Prostate gland (tissue), 2 donors: ENCODE measurements at regions not wholly inside any gene's neighbourhood (a gene's known extent, or its start where the extent isn't known, plus 50 kb on each side); places are given as distances from the start of the nearest gene placed in this dataset.

Source experiments
- CTCF ChIP-seq, 4 experiments: fragments of 200-600 bp in 2 of 4; fragments of 450-650 bp in 2 of 4; sonication (generic) in 2 of 4; IDR thresholded peaks; 1 replicate in 3 of 4; 2 replicates in 1 of 4; pipeline ENCODE4 v1.5.1; 2016 to 2019; ENCODE audit warnings: antibody characterized with exemption in 4 of 4, mild to moderate bottlenecking in 2 of 4, moderate library complexity in 2 of 4
- POLR2A ChIP-seq: fragments of 450-650 bp; IDR thresholded peaks from one replicate; pipeline ENCODE4 v1.6.1; 2016; ENCODE audit warnings: antibody characterized with exemption, mild to moderate bottlenecking
- POLR2AphosphoS5 ChIP-seq: sonication (generic); formaldehyde crosslinking; IDR thresholded peaks from one replicate; pipeline ENCODE4 v1.6.1; 2017; ENCODE audit warnings: antibody characterized with exemption

- no peak for TF ChIP-seq CTCF (IDR thresholded peaks at IDR 0.05)
- no peak for TF ChIP-seq POLR2AphosphoS5
- no peak for TF ChIP-seq POLR2A
Measured at GRCh38 chr14:34021096-34021495, 70.2 kb upstream of the EGLN3 start.
